ENCODE measurements at regions not wholly inside any gene's neighbourhood (a gene's known extent, or its start where the extent isn't known, plus 50 kb on each side); places are given as distances from the start of the nearest gene placed in this dataset.

DNA sequence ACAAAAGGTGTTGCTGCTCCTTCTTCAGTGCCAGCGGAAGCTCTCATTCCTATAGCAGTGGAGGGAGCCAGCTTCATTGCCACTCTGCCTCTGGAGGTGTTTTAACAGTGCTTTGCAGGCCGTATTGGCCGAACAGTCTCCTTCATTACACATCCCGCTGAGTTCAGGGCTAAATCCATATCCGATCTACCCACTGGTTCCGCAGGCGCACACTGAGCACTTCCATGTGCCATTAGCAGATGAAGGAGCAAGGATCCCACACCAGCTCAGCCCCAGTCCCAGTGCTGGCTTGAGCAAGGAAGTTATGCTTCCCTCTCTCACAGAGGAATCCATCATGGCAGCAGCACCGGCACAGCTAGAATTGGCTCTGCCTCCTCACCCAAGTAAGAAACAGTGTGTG is 121.2 kb upstream of the IRX2 start:
- TF ChIP-seq POLR2AphosphoS5 (IDR thresholded peaks at IDR 0.05) (no peak), EP300 (IDR thresholded peaks at IDR 0.05) (no peak), POLR2A (IDR thresholded peaks at IDR 0.05) (no peak)
- TF ChIP-seq, protein P1, sequence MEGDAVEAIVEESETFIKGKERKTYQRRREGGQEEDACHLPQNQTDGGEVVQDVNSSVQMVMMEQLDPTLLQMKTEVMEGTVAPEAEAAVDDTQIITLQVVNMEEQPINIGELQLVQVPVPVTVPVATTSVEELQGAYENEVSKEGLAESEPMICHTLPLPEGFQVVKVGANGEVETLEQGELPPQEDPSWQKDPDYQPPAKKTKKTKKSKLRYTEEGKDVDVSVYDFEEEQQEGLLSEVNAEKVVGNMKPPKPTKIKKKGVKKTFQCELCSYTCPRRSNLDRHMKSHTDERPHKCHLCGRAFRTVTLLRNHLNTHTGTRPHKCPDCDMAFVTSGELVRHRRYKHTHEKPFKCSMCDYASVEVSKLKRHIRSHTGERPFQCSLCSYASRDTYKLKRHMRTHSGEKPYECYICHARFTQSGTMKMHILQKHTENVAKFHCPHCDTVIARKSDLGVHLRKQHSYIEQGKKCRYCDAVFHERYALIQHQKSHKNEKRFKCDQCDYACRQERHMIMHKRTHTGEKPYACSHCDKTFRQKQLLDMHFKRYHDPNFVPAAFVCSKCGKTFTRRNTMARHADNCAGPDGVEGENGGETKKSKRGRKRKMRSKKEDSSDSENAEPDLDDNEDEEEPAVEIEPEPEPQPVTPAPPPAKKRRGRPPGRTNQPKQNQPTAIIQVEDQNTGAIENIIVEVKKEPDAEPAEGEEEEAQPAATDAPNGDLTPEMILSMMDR (IDR thresholded peaks at IDR 0.05), result no peak

DNA sequence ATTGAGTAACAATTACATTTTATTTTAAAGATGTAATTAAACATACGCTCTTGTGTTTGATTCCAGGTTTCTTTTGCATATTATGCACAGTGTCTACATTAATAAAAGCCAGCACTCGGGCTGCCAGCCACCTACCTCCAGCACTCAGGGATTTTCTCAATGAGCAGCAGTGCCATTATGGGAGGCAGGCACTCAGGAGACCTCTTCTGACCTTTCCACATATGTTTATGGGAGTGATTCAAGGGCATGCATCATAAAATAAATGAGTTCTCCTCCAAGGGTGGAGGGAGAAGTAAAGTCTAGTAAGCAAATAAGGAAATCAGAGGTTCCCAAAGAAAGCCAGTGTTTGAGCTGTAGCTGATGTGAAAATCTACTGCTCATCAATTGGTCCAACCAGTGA is 119.8 kb upstream of the IRX2 start:
- no peak overlapping the region for H3K4me3 ChIP-seq
- ATAC-seq (ENCODE audit: low FRiP score in 2 of 2) (no peak), DNase-seq (no peak)
- H3K9me3 ChIP-seq, result no peaks in the 10 kb centered on the region
- WGBS, 2 donors, result 72 to 79% methylated on average over 2 of the region's 2 CpGs
- no peaks in the 10 kb centered on the region for H3K4me1 ChIP-seq
- TF ChIP-seq EP300 (IDR thresholded peaks at IDR 0.05), result no peak
- no peak for TF ChIP-seq POLR2A (IDR thresholded peaks at IDR 0.05)
- TF ChIP-seq, protein P1 (IDR thresholded peaks at IDR 0.05), result no peak
- no peak for TF ChIP-seq POLR2AphosphoS5 (IDR thresholded peaks at IDR 0.05)
- H3K27ac ChIP-seq, result no peak overlapping the region
- no peaks in the 10 kb centered on the region for H3K36me3 ChIP-seq
- H3K27me3 ChIP-seq, result no peaks in the 10 kb centered on the region

More for the DNA sequence above, 121.2 kb upstream of the IRX2 start:
- H3K4me1 ChIP-seq, result no peaks in the 10 kb centered on the region
- no peak for DNase-seq
- no peak for ATAC-seq (ENCODE audit: low FRiP score in 2 of 2)
- no peaks in the 10 kb centered on the region for H3K27me3 ChIP-seq
- no peak overlapping the region for H3K4me3 ChIP-seq
- WGBS, 2 donors, result 87 to 93% methylated on average over 8 of the region's 8 CpGs
- H3K9me3 ChIP-seq, result peaks cover 0 to 3% (median 0%) of the 10 kb centered on the region in 4 donors
- no peak overlapping the region for H3K27ac ChIP-seq
- H3K36me3 ChIP-seq, result no peaks in the 10 kb centered on the region

DNA sequence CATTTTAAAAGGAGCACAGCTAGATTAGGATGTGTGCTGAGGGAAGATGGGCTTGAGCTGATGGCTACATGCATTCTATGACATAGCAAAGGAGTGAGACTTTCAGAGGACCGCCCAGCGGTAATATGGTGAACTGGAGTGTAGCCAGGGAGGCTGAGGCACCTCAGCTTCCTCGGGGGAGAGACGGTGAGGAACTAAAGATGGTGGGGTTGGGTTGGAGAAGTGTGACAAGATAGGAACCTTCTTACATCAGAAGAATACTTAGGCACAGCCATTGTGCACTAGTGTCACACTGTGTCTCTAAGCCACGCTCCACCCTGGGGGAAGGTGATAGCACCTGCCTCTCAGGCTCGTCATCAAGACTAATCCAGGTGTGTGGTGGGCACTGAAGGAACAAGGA is 118.0 kb upstream of the IRX2 start:
- no peaks in the 10 kb centered on the region for H3K4me1 ChIP-seq
- WGBS, 2 donors, result 84 to 90% methylated on average over 6 of the region's 6 CpGs

DNA sequence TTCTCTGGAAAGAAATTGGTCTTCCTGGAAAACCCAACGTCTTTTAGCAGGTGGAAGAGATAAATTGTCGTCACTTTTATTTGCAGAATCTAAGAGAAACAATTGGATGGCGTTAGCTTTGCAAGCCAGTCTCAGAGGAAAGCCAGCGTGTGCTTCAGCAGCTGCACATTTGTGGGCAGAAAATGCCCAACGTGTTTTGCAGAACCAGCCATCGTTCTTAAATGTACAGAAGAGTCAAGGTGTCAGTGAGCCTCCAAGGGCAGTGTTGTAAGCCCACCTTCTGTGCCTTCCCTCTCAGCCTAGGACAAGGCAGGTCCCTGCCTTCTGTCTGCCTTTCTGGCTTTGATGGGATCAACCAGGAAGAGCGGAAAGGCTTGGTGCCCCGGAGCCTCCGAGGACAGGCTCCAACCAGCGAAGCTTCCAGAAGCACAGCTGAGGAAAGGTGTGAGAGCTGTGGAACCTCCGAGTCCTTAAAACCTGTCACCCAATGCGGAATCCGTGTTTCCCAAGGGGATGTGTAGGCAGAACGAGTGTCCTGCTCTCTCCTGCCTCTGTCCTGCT is 116.0 kb upstream of the IRX2 start:
- DNase-seq, result no peak
- no peaks in the 10 kb centered on the region for H3K27me3 ChIP-seq

More for the DNA sequence above, 118.0 kb upstream of the IRX2 start:
- H3K36me3 ChIP-seq, result no peaks in the 10 kb centered on the region
- TF ChIP-seq EP300 (IDR thresholded peaks at IDR 0.05) (no peak), POLR2A (IDR thresholded peaks at IDR 0.05) (no peak), POLR2AphosphoS5 (IDR thresholded peaks at IDR 0.05) (no peak)
- TF ChIP-seq, protein P1 (IDR thresholded peaks at IDR 0.05), result no peak
- H3K27ac ChIP-seq, result no peak overlapping the region
- DNase-seq (no peak), ATAC-seq (ENCODE audit: low FRiP score in 2 of 2) (no peak)
- H3K27me3 ChIP-seq, result no peaks in the 10 kb centered on the region
- H3K9me3 ChIP-seq, result no peaks in the 10 kb centered on the region
- no peak overlapping the region for H3K4me3 ChIP-seq

More for the DNA sequence above, 116.0 kb upstream of the IRX2 start:
- WGBS, 2 donors, result 78 to 84% methylated on average over 14 of the region's 14 CpGs
- no peaks in the 10 kb centered on the region for H3K4me1 ChIP-seq
- no peak for ATAC-seq (ENCODE audit: low FRiP score in 2 of 2)
- H3K9me3 ChIP-seq, result peaks cover 0 to 8% (median 0%) of the 10 kb centered on the region in 4 donors
- H3K27ac ChIP-seq, result no peak overlapping the region
- no peak overlapping the region for H3K4me3 ChIP-seq
- no peak for TF ChIP-seq EP300 (IDR thresholded peaks at IDR 0.05)
- TF ChIP-seq POLR2AphosphoS5 (IDR thresholded peaks at IDR 0.05), result no peak
- TF ChIP-seq, protein P1 (IDR thresholded peaks at IDR 0.05), result no peak
- no peaks in the 10 kb centered on the region for H3K36me3 ChIP-seq
